ENCODE measurements at regions not wholly inside any gene's neighbourhood (a gene's known extent, or its start where the extent isn't known, plus 50 kb on each side); places are given as distances from the start of the nearest gene placed in this dataset.

GRCh38 chr2:6355886-6356761 lies 509.6 kb downstream of the CMPK2 start:
- no peak for TF ChIP-seq EZH2 (IDR thresholded peaks at IDR 0.05)
- TF ChIP-seq CTCF (IDR thresholded peaks at IDR 0.05) = no peak

All from neural progenitor cell (in vitro differentiated cells).